HG03039 (cell line): ENCODE measurements at regions not wholly inside any gene's neighbourhood (a gene's known extent, or its start where the extent isn't known, plus 50 kb on each side); places are given as distances from the start of the nearest gene placed in this dataset.
A peak's percentile ranks its signal among the peaks of the same experiment; 100 is the strongest.
"Not testable (repeated sequence)": the region's sequence is repeated elsewhere in the genome, so short reads cannot be mapped to it uniquely, and the experiment has no call there.

ENCODE experiments used
- ATAC-seq: cut with Tn5 transposase; IDR thresholded peaks from one replicate; pipeline ENCODE4 v1.9.1; 2021; ENCODE audit warnings: mild to moderate bottlenecking, moderate library complexity; ENCODE audit not compliant: unreplicated experiment

DNA sequence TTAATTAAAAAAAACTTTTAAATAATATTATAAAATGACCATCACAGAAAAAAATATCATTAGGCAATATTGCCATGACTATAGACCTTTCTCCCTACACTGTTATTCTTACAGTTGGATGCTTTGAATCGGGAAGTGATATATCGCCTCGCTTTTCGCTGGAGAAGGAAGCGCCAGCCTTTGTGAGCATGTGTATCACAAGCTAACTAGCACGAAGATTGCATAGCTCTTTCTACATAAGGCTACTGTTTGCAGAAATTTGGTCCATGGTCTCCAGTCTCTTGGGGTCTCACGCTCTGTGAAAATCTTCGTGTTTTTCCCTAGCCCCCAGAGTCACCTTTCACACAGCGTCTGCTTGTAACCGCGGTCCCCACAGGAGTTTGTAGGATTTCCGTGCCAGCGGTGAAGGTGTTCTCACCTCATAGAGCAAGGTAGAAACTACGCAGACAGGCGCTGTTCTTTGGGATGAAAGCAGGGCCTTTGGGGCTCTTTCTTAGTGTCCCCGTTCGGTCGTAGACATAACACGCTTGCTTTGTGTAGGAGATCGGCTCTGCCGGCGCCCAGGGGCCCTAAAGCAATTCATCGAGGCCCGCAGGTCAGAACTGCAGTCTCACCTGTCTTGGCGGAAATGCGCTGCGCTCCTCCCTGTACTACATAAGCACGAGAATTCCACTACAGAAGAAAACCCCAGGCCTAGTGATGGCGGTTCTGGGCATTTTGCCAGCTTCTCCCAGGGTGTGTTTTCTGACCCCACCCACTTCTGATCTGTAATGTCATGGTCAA is 214.5 kb upstream of the NOTCH2NLA start:
- ATAC-seq, result not testable (repeated sequence)

DNA sequence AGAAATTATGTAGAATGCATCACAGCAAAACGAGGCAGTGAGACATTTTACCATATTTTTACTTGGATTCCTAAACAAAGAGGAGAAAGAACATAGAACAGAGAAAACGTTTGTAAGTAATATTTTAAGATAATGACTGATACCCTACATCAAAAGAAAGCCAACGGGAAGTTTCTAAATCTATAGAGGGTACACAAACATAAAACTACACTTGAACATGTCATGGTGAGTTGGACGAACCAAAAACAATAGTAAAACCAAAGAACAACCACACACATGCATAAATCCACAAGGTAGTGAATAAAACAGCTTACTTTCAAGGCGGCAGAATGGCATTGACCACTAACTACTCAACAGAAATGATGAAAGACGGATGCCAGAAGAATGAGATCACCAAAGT is 209.7 kb upstream of the NOTCH2NLA start:
- ATAC-seq, result not testable (repeated sequence)

DNA sequence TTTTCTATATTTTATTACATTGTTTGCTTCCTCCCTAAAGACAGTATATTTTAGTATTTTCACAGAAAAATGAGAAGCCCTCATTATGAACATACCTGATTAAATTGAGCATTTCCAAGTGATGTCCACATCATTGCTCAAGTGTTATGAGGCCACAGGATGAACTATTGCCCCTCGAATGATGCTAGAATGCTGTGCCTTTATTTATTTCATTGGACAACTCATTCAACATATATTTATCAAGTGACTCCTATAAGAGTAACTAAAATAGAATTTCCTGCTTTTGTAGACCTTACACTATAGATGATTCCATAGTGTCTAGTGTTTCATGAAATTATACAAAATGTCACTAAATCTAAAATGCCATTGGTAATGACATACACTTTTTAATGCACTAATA is 187.8 kb upstream of the NOTCH2NLA start:
- ATAC-seq, result not testable (repeated sequence)

DNA sequence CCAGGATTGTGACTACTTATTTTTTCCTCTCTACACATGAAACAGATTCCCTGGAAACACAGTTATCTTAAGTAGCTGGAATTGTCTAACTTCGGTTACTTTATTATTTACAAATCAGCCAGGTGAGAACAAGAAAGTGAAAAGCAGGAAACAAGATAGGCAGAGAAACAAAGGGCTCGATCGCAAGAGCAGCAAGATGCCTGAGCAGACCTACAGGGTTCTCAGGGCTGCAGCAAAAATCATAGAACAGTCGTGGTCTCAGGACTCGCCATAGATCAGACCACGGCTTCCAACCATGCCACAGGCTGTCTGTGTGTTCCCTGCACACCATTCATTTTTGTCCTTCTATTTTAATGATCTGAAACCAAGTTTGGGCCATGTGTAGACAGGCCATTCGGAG is 186.2 kb upstream of the NOTCH2NLA start:
- not testable (repeated sequence) for ATAC-seq

DNA sequence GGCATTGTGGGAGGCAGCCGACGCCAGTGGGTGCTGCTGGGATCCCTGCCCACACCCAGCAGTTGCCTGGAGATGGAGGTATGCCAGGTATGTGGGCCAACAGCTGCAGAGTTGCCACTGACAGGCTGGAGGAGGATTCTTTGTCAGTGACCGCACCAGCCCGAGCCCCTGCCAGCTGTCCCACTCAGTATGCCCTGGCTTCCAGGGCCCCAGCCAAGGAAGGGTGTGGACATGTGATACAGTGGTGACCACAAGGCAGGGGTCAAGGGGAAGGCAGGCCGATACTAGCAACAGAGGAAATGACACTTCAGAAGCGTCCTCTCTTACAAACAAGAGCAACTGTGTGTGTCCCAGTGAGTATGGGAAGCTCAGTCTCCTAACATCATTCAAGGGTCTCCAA is 185.1 kb upstream of the NOTCH2NLA start:
- ATAC-seq, result not testable (repeated sequence)

DNA sequence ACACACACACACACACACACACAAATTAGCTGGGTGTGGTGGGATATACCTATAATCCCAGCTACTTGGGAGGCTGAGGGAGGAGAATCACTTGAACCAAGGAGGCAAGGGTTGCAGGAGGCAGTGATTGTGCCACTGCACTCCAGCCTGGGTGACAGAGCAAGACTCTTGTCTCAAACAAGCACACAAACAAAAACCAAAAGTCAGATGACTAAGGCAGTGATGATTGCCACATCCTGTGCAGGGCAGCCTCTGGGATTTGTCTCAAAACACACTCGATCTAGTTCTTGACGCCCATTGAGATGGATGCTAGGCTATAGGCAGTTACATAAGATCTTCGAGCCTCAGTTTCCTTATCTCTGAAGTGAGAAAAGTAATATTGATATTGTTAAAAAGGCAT is 183.1 kb upstream of the NOTCH2NLA start:
- not testable (repeated sequence) for ATAC-seq

DNA sequence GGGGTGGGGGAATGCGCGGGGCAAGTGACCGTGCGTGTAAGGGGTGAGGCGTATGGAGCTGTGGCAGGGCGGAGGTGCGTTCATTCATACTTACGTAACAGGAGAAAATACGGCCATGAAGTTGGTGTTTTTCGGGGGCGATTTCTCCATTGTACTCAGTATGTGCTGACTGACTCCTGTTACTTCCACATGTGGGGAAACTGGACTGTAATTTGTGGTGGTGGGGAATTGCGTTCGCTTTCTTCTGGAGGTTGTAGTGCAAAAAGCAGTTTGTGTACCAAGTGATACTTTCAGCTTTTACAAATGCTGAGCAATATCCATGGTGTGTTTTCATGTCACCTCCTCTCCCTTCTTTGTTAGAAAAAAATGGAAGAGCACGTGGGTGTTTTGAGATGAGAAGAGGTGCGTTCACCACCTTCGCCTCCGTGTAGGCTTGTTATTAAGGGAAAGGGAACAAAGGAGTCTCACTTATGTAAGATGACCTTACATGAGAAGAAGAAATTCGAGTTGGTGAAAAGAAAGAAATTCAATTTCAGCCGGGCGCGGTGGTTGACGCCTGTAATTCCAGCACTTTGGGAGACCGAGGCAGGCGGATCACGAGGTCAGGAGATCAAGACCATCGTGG is 181.1 kb upstream of the NOTCH2NLA start:
- not testable (repeated sequence) for ATAC-seq

DNA sequence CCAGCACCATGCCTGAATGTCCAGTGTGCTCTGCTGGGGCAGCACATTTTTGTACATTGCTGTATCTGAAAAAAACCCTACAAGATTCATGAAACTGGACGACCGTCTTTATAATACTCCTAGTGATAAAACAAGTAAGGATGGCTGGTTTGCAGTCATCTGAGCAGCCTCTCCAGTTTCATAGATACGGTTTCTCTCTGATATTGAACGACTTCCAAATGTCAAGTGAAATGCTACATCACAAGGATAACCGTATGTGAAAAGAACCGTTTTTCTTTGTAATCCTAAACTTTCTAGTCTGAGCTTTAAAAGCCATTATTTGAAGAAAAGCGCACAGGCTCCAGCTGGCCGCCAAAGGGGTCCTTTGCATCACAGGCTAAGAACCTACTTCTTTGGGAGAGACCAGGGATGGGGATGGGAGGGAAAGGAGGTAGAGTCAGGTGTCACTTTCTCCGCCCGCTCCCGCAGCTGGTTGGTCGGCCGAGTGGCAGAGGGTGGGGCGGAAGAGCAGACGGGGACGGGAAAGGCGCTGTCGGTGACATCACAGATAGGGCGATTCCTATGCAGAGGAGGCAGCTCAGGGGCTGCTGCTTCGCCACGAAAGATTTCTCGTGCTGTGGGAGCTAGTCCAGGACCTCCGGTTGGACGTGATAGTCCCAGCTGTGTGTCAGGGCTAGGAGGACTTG is 180.4 kb upstream of the NOTCH2NLA start:
- not testable (repeated sequence) for ATAC-seq

DNA sequence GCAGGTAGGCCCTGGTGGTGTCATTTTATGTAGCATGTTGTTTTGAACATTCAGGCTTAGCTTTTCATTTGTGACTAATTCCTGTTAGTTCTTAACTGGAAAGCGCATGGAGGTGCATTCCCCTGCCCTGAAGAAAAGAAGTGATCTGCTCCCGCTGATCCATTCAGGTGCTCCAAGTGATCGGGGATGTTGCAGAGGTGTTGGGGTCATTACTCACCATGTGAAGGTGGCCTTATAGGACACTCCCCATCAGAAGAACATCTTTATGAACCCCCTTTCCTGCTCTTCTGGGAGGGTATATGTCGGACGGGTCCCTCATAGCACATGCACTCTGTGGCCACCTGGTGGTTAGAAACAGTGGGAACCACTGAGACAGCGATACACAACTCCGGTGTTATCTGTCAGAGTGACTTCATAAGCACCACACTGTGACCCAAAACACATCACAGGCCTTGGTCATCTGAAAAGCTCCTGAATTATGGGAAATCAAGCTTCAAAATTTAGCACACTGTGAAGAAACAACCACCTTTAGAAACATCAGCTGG is 172.5 kb upstream of the NOTCH2NLA start:
- ATAC-seq, result not testable (repeated sequence)

DNA sequence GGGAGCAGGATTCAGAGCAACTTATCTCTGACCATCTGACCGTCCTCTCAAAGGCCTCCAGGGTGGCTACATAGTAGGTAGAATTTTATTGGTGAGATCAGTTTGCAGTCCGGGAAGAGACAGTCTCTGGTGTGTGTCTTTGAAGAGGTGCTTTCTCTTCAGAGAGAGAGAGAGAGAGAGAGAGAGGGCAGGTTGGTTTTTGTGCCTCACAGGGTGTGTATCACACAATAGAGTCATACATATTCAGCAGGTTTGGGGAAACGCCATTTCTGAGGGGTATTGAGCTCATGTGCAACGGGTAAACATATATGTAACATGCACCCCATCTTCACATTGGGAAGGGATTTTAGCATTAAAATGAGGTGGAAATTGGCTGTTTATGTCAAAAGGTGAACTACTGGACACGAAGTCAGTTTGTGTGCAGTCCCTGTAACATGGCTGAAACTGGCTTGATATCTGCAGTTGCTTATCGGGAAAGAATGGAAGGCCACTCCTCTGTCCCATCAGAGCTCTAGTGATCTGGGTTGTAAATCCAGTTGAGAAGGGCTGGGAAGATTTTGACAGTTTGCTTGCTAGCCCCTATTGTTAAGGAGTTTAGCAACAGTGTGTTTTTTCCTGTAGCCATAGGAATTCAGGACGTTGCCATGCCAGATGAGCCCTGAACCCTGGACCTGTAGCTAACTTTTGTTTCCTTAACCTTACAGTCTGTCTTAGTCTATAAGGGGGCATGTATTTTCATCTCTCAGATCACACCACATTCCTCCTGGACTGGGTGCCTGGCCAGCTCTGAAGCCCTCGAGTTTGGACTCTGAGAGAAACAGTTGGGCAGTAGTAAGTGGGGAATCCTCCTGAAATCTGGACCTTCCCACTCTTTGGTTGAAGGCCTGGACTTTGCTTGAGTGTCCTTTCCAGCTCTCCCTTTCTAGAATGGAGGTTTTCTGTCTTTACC is 171.6 kb upstream of the NOTCH2NLA start:
- not testable (repeated sequence) for ATAC-seq

DNA sequence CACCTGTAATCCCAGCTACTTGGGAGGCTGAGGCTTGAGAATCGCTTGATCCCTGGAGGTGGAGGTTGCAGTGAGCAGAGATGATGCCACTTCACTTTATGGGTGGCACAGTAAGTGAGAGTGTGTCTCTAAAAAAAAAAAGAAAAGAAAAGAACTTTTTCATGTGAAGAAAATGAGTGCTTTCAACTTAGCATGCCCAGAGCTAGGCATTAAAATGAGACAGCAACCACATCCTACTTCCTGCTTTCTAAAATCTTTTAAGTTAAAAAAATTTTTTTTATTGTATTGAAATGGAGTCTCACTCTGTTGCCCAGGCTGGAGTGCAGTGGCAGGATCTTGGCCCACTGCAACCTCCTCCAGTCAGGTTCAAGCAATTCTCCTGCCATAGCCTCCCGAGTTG is 170.4 kb upstream of the NOTCH2NLA start:
- ATAC-seq, result not testable (repeated sequence)

DNA sequence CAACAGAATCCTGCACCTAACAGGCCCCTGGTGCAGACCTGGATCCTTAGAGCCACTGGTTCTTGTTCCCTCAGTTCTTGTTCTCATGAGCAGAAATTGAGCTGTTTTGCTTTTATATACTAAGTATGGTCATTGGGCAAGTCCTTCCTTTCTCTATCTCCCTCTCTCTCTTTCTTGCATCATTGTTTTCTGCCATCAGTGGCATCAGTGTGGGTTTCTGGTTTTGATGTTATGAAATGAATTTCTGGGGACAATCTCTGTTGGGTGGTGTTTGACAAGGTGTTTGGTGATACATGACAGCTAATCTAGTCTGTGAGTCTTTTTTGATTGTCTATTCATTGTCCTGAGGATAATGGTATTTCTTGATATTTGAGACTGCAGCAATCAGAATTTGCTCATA is 168.0 kb upstream of the NOTCH2NLA start:
- not testable (repeated sequence) for ATAC-seq

DNA sequence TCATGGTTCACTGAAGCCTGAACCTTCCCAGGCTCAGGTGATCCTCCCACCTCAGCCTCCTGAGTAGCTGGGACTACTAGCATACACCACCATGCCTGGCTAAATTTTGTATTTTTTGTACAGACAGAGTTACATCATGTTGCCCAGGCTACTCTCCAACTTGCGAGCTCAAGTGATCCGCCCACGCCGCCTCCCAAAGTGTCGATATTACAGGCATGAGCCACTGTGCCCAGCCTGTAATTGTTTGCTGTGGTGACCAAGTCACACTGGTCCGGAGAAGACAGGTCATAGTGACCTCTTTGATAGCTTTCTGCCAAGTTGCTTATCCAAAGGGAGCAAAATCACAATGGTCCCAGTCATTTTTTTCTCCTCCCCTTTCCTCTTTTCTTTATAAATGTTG is 167.4 kb upstream of the NOTCH2NLA start:
- not testable (repeated sequence) for ATAC-seq

DNA sequence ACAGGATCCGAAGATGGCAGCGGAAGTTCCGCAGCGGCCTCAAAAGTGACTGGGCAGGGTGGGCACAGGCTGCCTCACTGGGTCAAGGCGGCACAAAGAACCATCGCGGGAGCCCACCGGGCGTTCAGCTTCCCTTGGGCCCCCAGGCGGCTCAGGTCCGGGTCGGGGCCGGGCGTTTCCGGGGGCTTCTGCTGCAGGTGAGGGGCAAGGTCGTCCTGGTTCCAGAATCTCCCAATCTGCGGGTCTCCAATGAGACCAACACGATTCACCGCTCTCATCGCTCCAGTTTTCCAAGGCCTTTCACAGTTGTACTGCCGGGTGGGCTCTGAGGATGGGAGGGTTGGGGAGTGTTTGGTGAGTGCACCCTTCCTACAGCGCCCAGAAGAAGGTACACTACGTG is 165.0 kb upstream of the NOTCH2NLA start:
- not testable (repeated sequence) for ATAC-seq

DNA sequence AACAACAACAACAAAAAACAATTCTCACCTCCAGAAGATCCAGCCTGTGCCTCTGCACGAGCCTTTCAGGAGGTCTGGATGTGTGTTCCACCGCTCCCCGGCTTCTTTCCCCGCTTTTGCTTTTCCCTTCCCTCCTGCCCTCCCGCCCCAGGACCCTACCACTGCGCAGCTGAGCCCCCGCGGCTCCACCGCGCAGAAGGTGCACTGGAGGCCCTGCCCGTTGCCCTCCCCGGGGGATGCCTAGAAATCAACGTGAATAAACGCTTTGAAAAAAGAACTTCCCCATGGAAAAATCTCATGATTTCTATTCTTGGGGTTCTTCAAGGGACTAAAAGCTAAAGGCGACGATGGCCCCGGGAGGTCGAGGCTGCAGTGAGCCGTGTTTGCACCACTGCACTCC is 164.3 kb upstream of the NOTCH2NLA start:
- ATAC-seq, result not testable (repeated sequence)

DNA sequence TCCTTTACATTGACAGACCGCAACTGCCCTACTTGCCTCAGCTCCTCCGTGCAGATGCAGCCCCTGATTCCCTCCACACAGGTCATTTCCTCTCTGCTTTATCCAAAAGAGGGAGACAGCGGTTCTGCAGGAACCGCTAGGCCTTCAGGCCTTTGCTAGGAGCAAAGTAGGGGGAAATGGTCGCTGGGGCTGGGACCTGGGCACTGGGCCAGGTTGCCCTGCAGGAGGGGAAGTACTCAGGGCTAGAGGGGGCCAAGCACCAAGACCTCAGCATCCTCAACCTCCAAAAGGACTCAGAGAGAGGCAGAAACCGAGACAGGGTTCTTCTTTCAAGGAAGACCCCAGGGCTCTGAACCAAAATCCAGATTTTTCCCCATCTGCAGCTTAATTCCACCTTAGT is 160.4 kb upstream of the NOTCH2NLA start:
- not testable (repeated sequence) for ATAC-seq

DNA sequence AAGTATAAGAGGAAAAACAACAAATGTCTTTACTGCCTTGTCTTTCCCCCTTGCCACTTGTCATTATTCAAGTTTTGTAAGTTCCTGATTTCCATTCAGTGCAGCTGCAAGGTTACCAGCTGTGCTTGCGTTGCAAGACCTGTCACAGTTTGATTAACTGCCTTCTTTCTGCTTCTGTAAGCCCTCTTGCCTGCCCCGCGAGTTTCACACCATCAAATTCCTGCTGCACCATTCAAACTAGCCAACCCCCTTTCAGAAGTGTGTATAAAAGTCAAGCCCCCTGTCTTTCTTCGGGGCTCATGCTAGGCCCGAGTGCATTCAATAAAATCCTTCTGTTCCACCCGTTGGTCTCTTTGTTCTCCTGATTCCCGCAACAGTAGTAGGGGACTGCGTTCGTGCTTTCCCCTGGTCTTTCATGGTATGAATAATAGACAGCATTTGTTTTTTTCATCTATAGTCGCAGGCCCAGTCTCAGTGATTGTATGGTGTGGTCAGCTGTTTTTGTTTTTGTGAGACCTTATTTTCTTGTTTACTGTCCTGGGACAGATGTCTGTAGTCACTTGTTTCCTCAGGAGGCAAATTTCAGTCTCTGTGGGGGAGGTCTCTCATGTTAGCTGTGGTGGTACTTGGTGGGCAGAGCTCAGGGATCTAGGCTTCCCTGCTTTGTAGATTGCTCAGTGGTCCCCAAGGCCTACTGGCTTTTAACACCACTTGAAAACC is 159.1 kb upstream of the NOTCH2NLA start:
- ATAC-seq, result not testable (repeated sequence)

DNA sequence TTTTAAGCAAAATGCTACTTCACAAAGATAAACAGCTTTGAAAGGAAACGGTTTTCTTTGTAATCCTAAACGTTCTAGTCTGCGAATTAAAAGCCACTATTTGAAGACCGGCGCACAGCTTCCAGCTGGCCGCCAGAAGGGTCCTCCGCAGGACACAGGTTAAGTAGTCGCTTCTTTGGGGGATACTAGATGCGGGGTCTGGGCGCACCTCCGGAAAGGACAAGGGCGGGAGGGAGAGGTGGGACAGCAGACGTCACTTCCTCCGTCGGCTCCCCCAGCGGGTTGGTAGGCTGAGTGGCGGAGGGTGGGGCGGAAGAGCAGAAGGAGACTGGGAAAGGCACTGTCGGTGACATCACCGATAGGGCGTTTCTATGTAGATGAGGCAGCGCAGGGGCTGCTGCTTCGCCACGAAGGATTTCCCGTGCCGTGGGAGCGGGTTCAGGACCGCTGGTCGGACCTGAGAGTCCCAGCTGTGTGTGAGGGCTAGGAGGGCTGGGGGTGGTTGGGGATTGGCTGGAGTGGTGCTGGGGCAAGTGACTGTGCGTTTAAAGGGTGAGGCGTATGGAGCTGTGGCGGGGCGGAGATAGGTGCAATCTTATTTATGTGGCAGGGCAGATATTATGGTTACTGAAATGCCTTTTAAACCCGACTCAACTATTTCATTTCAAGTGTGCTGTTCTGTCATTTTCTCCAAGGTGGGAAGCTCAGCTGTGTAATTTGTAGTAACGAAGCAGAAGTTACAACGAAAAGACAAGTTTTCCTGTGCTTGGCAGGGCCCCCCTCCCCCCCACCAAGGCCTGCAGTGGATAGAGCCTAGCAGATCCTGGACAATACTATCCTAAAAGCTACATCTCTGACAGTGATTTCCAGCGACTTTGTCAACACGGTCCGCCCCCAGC is 158.3 kb upstream of the NOTCH2NLA start:
- ATAC-seq, result peak; percentile 94

DNA sequence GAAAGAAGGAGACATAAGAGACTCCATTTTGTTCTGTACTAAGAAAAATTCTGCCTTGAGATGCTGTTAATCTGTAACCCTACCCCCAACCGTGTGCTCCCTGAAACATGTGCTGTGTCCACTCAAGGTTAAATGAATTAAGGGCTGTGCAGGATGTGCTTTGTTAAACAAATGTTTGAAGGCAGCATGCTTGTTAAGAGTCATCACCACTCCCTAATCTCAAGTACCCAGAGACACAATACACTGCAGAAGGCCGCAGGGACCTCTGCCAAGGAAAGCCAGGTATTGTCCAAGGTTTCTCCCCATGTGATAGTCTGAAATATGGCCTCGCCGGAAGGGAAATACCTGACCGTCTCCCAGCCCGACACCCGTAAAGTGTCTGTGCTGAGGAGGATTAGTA is 152.4 kb upstream of the NOTCH2NLA start:
- ATAC-seq, result not testable (repeated sequence)
